GM12891 (cell line): ENCODE measurements at regions not wholly inside any gene's neighbourhood (a gene's known extent, or its start where the extent isn't known, plus 50 kb on each side); places are given as distances from the start of the nearest gene placed in this dataset.

Experiments
- PAX5 ChIP-seq: IDR thresholded peaks from 2 replicates; pipeline ENCODE4 v1.6.1; 2011; ENCODE audit warnings: low read length, moderate library complexity, mild to moderate bottlenecking; ENCODE audit not compliant: insufficient read depth, severe bottlenecking
- POLR2A ChIP-seq: IDR thresholded peaks from 2 replicates; pipeline ENCODE4 v1.6.1; 2011; ENCODE audit warnings: low read depth, low read length, control low read depth
- POLR2AphosphoS5 ChIP-seq: IDR thresholded peaks from 2 replicates; pipeline ENCODE4 v1.6.1; 2011; ENCODE audit warnings: low read depth, low read length, control low read depth
- SPI1 ChIP-seq: IDR thresholded peaks from 2 replicates; pipeline ENCODE4 v1.6.1; 2011; ENCODE audit warnings: low read depth, low read length, control low read depth

- TF ChIP-seq POLR2A (no peak), POLR2AphosphoS5 (no peak), PAX5 (no peak), SPI1 (no peak)
Measured at GRCh38 chr3:69659180-69659910, 79.9 kb upstream of the MITF start.
